M059J (cell line): ENCODE measurements at regions not wholly inside any gene's neighbourhood (a gene's known extent, or its start where the extent isn't known, plus 50 kb on each side); places are given as distances from the start of the nearest gene placed in this dataset.
A peak's percentile ranks its signal among the peaks of the same experiment; 100 is the strongest.

Experiments used
- DNase-seq: peaks from one replicate; pipeline ENCODE4 v3.0.0-alpha.2; 2012; ENCODE audit warnings: low read depth

- peak; percentile 48 for DNase-seq
These were observed 53.4 kb upstream of the PRKACB start for GRCh38 chr1:84090447-84091245.

- peak; percentile 17 for DNase-seq
These were observed 54.2 kb upstream of the PRKACB start for GRCh38 chr1:84089867-84090266.

DNA sequence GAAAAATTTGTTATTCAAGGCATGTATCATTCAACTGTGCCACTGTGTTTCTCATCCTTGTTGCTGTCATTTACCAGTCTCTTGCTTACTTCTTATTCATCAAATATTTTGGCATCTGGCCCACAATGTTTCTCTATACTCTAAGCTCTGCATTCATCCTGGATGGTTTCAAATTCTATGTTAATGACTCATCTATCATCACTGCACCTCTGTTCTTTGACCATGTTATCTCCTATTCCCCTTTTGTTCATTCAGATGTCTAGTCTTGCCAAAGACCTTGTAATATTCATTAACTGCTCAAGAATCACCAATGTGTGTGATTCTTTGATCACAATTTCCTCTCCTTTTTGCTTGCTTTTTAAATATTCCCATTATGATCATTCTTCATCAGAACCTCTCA lies 54.6 kb upstream of the PRKACB start:
- peak; percentile 88 for DNase-seq

GRCh38 chr1:84086616-84087015 lies 57.5 kb upstream of the PRKACB start:
- DNase-seq, result no peak

DNA sequence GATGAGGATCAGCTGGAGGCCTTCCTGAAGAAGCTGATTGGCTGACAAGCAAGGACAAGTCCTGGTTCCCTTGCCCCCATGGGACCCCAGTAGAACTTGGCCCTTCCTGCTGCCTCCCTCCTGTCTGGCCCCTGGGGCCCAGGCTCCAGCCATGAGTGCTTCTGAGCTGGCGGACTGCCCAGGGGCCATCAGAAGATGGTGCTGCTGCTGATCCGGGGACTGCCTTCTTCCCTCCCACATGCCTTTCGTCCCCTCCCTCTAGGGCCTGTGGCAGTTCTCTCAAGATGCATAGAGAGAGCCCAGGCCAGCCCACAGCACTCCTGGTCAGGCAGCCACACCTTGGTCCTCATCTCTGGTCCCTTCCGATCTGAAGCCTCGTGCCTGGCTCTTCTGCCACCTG lies 57.9 kb upstream of the PRKACB start:
- DNase-seq, result no peak

- DNase-seq, result no peak
These were observed 60.8 kb upstream of the PRKACB start for GRCh38 chr1:84083307-84083706.

DNA sequence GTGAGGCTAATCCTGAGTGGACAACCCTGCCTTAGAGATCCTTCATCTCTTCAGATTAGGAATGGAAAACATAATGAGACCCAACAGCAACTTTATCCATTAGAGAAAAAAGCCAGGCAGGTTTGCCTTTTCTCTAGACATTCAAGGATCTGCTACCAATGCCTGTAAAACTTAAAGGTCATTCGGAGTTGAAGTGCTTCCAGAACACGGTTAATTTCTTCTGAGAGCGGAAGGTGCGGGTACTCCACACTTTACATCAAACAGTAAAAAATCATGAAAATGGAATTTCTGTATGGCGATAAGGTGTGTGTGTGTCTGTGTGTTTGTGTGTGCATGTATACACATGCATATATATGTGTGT lies 65.2 kb upstream of the PRKACB start:
- DNase-seq, result no peak

DNA sequence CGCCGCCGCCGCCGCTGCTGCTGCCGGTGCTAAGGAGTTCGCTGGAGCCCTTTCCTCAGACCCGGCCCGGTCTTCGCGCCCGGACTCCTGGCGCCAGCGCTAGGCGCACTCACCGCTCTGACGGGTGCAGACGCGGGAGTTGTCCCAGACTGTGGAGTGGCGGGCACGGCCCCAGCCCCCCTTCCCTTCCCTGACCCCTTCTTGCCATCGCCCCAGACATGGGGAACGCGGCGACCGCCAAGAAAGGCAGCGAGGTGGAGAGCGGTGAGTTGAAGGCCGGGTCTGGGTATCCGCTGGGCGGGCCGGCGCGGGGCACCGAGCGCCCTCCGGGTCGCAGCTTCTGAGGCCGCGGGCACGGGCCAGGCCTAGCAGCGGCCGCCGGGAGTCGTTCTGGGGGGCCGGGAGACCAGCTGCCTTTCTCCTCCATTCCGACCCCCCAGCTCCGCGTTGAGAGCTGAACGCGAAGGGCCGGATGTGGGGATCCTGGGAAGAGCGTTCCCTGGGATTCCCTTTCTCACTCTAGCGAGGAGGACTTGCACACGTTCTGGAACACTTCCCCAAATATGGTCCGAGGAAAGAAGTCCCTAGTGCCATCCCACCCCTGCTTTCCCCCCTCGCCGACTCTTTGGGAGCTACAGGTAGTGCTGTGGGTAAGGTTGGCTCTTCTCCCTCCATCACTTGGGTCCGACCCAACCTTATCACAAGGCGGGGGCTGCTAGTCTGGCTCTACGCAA lies 65.8 kb upstream of the PRKACB start:
- DNase-seq, result peak; percentile 60

DNA sequence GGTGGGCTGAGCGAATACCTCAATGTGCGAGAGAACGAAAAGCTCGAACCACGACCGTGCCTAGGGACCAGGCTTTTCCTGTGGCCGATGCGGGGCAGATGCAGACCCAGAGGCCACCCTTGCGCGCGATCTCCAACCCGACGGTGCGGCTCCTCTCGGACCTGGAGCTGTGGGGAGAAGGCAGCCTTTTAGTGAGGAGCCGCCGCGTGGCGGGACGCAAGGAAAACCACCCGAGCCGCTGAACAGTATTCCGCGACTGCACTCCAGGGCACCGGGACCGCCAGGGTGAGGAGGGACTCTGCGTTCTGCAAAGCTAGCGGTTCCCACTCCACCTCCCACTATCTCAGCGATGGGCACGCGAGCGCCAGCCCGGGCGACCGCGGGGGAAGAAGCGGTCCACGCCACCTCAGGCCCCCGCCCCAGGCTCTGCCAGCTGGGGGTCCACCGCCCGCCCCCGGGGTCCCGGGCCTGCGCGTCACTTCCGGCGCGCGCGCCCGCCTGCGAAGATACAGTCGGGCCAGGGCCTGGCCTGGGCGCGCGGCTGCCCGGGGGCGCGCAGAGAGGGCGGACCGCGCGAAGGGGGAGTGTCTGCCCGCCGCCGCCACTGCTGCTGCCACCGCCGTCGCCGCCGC lies 66.5 kb upstream of the PRKACB start:
- DNase-seq, result peak; percentile 78

DNA sequence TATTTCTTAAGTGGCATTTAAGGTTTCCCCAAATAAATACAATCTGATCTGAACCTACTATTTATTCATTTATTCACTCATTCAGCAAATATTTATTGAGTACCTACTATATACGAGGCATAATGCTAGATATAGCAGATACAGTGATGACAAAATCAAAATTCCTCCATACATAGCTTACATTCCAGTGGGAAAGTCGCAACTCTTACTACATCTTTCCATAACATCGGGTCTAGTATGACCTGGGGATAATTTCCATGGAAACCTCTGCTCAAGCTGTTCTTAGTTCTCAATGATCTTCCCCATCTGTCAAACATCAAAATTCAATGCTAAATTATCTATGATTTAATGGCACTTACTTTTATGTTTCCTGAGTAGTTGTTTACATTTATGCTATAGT lies 70.8 kb upstream of the PRKACB start:
- no peak for DNase-seq

GRCh38 chr1:84069236-84069845 lies 70.4 kb upstream of the TTLL7 start:
- peak; percentile 17 for DNase-seq

DNA sequence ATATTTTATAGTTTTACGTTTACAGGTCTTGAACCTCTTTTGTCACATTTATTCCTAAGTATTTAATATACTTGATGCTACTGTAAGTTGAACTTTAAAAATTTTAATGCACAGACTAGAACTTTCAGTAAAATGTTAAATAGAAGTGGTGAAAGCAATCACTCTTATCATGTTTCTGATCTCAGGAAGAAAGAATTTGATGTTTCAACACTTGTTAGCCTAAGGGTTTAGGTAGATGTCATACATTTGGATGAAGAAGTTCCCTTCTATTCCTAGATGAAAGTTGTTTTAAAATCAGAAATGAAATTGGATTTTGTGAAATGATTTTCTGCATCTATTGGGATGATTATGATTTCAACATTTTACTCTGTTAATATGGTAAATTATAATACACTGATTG lies 63.6 kb upstream of the TTLL7 start:
- DNase-seq, result no peak

- no peak for DNase-seq
These were observed 62.4 kb upstream of the TTLL7 start for GRCh38 chr1:84061336-84061735.

DNA sequence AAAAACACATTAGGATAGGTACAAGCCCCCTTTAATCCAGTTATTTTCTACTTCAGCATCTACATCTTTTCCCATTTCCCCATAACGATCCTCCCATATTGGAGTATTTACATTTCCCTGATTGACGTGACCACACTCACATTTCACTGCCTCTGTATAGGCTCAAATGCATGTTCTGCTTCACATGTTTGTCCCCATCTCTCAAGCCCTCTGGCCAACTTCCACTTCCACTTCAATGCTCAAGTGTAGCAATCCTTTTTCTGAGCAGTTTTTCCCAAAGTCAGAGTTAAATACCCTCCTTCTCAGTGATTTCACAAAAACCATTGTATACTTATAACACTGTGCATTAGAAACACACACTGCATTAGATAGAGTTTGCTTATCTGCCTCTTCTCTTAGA lies 61.8 kb upstream of the TTLL7 start:
- DNase-seq, result no peak

- DNase-seq, result no peak
These were observed 49.9 kb upstream of the TTLL7 start for GRCh38 chr1:84048820-84049219.
